Right lobe of liver (tissue), 6 donors: ENCODE measurements at regions not wholly inside any gene's neighbourhood (a gene's known extent, or its start where the extent isn't known, plus 50 kb on each side); places are given as distances from the start of the nearest gene placed in this dataset.

ENCODE experiments used
- ATAC-seq, 4 donors: fragments of 200-7000 bp; cut with Tn5 transposase; one replicate each; pipeline ENCODE4 v1.9.1; 2020; ENCODE audit warnings: mild to moderate bottlenecking in 4 of 4, moderate library complexity in 4 of 4
- DNase-seq, 3 donors: peaks; one replicate each; pipeline ENCODE4 v3.0.0-alpha.2; 2020
- H3K27ac ChIP-seq, 3 donors: fragments of 200-600 bp; one replicate each; pipeline ENCODE4 v1.8.0; 2022
- H3K27me3 ChIP-seq, 2 donors: fragments of 200-600 bp; one replicate each; pipeline ENCODE4 v1.8.0; 2022
- H3K36me3 ChIP-seq, 4 donors: fragments of 200-600 bp; sonication (generic) in 1 of 4; one replicate each; pipeline versions ENCODE4 v1.5.1 to v1.8.0; 2017 to 2022; ENCODE audit warnings: control low read depth in 1 of 4
- H3K4me1 ChIP-seq, 4 donors: fragments of 200-600 bp; sonication (generic) in 1 of 4; one replicate each; pipeline versions ENCODE4 v1.5.1 to v1.8.0; 2017 to 2022; ENCODE audit warnings: control low read depth in 1 of 4
- H3K4me3 ChIP-seq, 3 donors: fragments of 200-600 bp; one replicate each; pipeline ENCODE4 v1.8.0; 2022
- H3K9me3 ChIP-seq, 4 donors: fragments of 200-600 bp; sonication (generic) in 1 of 4; one replicate each; pipeline versions ENCODE4 v1.5.1 to v1.8.0; 2017 to 2022; ENCODE audit warnings: control low read depth in 1 of 4
- CTCF ChIP-seq, 4 donors: fragments of 200-600 bp in 3 of 4; fragments of 450-650 bp in 1 of 4; IDR thresholded peaks; one replicate each; pipeline versions ENCODE4 v1.5.1 to v1.8.0; 2016 to 2022; ENCODE audit warnings: antibody characterized with exemption in 4 of 4, mild to moderate bottlenecking in 2 of 4
- POLR2A ChIP-seq: fragments of 450-650 bp; IDR thresholded peaks from one replicate; pipeline ENCODE4 v1.6.1; 2017; ENCODE audit warnings: antibody characterized with exemption, mild to moderate bottlenecking
- WGBS: methylation state at CpG from one replicate; pipeline ENCODE4 v1.1.6; 2018; ENCODE audit warnings: low coverage, low lambda C conversion rate; ENCODE audit not compliant: insufficient coverage; ENCODE audit errors: missing lambda C conversion rate; 5-methylcytosine and 5-hydroxymethylcytosine counted together
- intact Hi-C, 2 donors: fragments of 100-400 bp; cut with DNase I; formaldehyde crosslinking; loops; one replicate each; pipeline versions ENCODE4 v1.11.2 to v1.14.1; 2022
- donor health status: DM: no; HTN: yes; CAD: no.
- donor health status: DM: no; HTN: no; CAD: no.
- donor health status: DM: no; HTN: no; CAD: no.
- donor health status: DM: no; HTN: yes; CAD: no.
- donor health status: DM: no; HTN: yes; CAD: no.

- no peak for TF ChIP-seq CTCF (IDR thresholded peaks at IDR 0.05)
- ATAC-seq (no peak), DNase-seq (no peak)
- H3K27me3 ChIP-seq: no peaks in the 10 kb centered on the region
- H3K36me3 ChIP-seq: no peaks in the 10 kb centered on the region
- H3K9me3 ChIP-seq: no peaks in the 10 kb centered on the region
- H3K4me3 ChIP-seq: no peak overlapping the region
- WGBS: 23% methylated on average over 2 of the region's 2 CpGs
- intact Hi-C loops: no loop called here
- no peaks in the 10 kb centered on the region for H3K4me1 ChIP-seq
- H3K27ac ChIP-seq: no peak overlapping the region
Measured at GRCh38 chr19:31415322-31415721, 66.1 kb upstream of the TSHZ3 start.

GRCh38 chr19:31416548-31416947 lies 67.3 kb upstream of the TSHZ3 start:
- Histone ChIP-seq H3K4me1 (no peaks in the 10 kb centered on the region), H3K36me3 (no peaks in the 10 kb centered on the region), H3K27ac (no peak overlapping the region), H3K27me3 (no peaks in the 10 kb centered on the region), H3K4me3 (no peak overlapping the region), H3K9me3 (no peaks in the 10 kb centered on the region)
- intact Hi-C loops: no loop called here
- WGBS: 49% methylated on average over 2 of the region's 2 CpGs
- no peak for DNase-seq
- ATAC-seq: no peak
- no peak for TF ChIP-seq CTCF (IDR thresholded peaks at IDR 0.05)
- TF ChIP-seq POLR2A: no peak

GRCh38 chr19:31418055-31418454 lies 68.8 kb upstream of the TSHZ3 start:
- 32% methylated on average over 5 of the region's 6 CpGs for WGBS
- H3K9me3 ChIP-seq: no peaks in the 10 kb centered on the region
- no peak overlapping the region for H3K27ac ChIP-seq
- no peaks in the 10 kb centered on the region for H3K36me3 ChIP-seq
- intact Hi-C loops: no loop called here
- no peak for DNase-seq
- H3K4me3 ChIP-seq: no peak overlapping the region
- no peak for TF ChIP-seq CTCF (IDR thresholded peaks at IDR 0.05)
- TF ChIP-seq POLR2A: no peak
- no peak for ATAC-seq
- H3K4me1 ChIP-seq: no peaks in the 10 kb centered on the region
- no peaks in the 10 kb centered on the region for H3K27me3 ChIP-seq

- intact Hi-C loops: no loop called here
- TF ChIP-seq CTCF (IDR thresholded peaks at IDR 0.05) (no peak), POLR2A (no peak)
- no peak overlapping the region for H3K27ac ChIP-seq
- WGBS: 43% methylated on average over 6 of the region's 8 CpGs
- H3K9me3 ChIP-seq: no peaks in the 10 kb centered on the region
- H3K4me1 ChIP-seq: no peaks in the 10 kb centered on the region
- H3K4me3 ChIP-seq: no peak overlapping the region
- no peaks in the 10 kb centered on the region for H3K27me3 ChIP-seq
- DNase-seq (no peak), ATAC-seq (no peak)
- no peaks in the 10 kb centered on the region for H3K36me3 ChIP-seq
Measured at GRCh38 chr19:31418692-31419430, 69.6 kb upstream of the TSHZ3 start.
